ENCODE measurements at regions not wholly inside any gene's neighbourhood (a gene's known extent, or its start where the extent isn't known, plus 50 kb on each side); places are given as distances from the start of the nearest gene placed in this dataset.

DNA sequence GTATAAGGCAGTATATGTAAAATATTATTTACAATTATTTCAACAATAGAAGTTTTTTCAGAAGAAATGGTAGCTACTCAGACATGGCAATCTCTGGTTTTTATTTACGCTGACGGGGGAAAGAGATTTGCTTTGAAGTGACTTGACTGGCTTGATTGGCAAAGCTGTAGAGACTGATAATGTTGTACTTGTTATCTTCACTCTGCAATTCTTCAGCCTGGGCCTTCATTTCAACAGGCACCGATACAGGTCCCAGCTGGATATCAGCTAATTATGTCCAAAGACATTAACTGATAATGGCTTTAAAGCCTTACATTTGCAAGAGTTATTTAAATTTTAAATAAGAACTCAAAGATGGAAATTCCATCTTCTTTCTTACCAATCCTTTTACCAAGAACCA is 151.4 kb upstream of the HS3ST3A1 start:
- no peaks in the 10 kb centered on the region for H3K4me1 Mint-ChIP-seq (ENCODE audit: unreplicated experiment)
- no peak for DNase-seq (ENCODE audit: low spot score)

GRCh38 chr17:13753771-13754170 is 152.0 kb upstream of the HS3ST3A1 start:
- no peak for DNase-seq (ENCODE audit: low spot score)
- no peaks in the 10 kb centered on the region for H3K27me3 Mint-ChIP-seq (ENCODE audit: unreplicated experiment)
- H3K4me3 Mint-ChIP-seq (ENCODE audit: unreplicated experiment) = no peak overlapping the region
- TF ChIP-seq, protein P1, sequence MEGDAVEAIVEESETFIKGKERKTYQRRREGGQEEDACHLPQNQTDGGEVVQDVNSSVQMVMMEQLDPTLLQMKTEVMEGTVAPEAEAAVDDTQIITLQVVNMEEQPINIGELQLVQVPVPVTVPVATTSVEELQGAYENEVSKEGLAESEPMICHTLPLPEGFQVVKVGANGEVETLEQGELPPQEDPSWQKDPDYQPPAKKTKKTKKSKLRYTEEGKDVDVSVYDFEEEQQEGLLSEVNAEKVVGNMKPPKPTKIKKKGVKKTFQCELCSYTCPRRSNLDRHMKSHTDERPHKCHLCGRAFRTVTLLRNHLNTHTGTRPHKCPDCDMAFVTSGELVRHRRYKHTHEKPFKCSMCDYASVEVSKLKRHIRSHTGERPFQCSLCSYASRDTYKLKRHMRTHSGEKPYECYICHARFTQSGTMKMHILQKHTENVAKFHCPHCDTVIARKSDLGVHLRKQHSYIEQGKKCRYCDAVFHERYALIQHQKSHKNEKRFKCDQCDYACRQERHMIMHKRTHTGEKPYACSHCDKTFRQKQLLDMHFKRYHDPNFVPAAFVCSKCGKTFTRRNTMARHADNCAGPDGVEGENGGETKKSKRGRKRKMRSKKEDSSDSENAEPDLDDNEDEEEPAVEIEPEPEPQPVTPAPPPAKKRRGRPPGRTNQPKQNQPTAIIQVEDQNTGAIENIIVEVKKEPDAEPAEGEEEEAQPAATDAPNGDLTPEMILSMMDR (IDR thresholded peaks at IDR 0.05; ENCODE audit: unreplicated experiment) = no peak
- H3K4me1 Mint-ChIP-seq (ENCODE audit: unreplicated experiment) = no peaks in the 10 kb centered on the region
- H3K9me3 Mint-ChIP-seq (ENCODE audit: unreplicated experiment) = no peaks in the 10 kb centered on the region
- H3K27ac Mint-ChIP-seq (ENCODE audit: unreplicated experiment) = no peak overlapping the region
- no peaks in the 10 kb centered on the region for H3K36me3 Mint-ChIP-seq (ENCODE audit: low read depth, unreplicated experiment)

More for the DNA sequence above, 151.4 kb upstream of the HS3ST3A1 start:
- no peaks in the 10 kb centered on the region for H3K36me3 Mint-ChIP-seq (ENCODE audit: low read depth, unreplicated experiment)
- H3K27ac Mint-ChIP-seq (ENCODE audit: unreplicated experiment) = no peak overlapping the region
- no peaks in the 10 kb centered on the region for H3K9me3 Mint-ChIP-seq (ENCODE audit: unreplicated experiment)
- H3K4me3 Mint-ChIP-seq (ENCODE audit: unreplicated experiment) = no peak overlapping the region
- no peaks in the 10 kb centered on the region for H3K27me3 Mint-ChIP-seq (ENCODE audit: unreplicated experiment)
- TF ChIP-seq, protein P1 (IDR thresholded peaks at IDR 0.05; ENCODE audit: unreplicated experiment) = no peak

- Mint-ChIP-seq H3K4me1 (ENCODE audit: unreplicated experiment) (no peaks in the 10 kb centered on the region), H3K36me3 (ENCODE audit: low read depth, unreplicated experiment) (no peaks in the 10 kb centered on the region), H3K27me3 (ENCODE audit: unreplicated experiment) (no peaks in the 10 kb centered on the region), H3K9me3 (ENCODE audit: unreplicated experiment) (no peaks in the 10 kb centered on the region), H3K4me3 (ENCODE audit: unreplicated experiment) (no peak overlapping the region), H3K27ac (ENCODE audit: unreplicated experiment) (no peak overlapping the region)
- DNase-seq (ENCODE audit: low spot score) = no peak
- TF ChIP-seq, protein P1 (IDR thresholded peaks at IDR 0.05; ENCODE audit: unreplicated experiment) = no peak
Measured at GRCh38 chr17:13755851-13756250, 154.1 kb upstream of the HS3ST3A1 start.

GRCh38 chr17:13756763-13757162 is 155.0 kb upstream of the HS3ST3A1 start:
- DNase-seq (ENCODE audit: low spot score) = no peak
- H3K27ac Mint-ChIP-seq (ENCODE audit: unreplicated experiment) = no peak overlapping the region
- no peak overlapping the region for H3K4me3 Mint-ChIP-seq (ENCODE audit: unreplicated experiment)
- H3K36me3 Mint-ChIP-seq (ENCODE audit: low read depth, unreplicated experiment) = no peaks in the 10 kb centered on the region
- no peaks in the 10 kb centered on the region for H3K4me1 Mint-ChIP-seq (ENCODE audit: unreplicated experiment)
- H3K27me3 Mint-ChIP-seq (ENCODE audit: unreplicated experiment) = no peaks in the 10 kb centered on the region
- H3K9me3 Mint-ChIP-seq (ENCODE audit: unreplicated experiment) = no peaks in the 10 kb centered on the region
- TF ChIP-seq, protein P1 (IDR thresholded peaks at IDR 0.05; ENCODE audit: unreplicated experiment) = no peak

- no peak for DNase-seq (ENCODE audit: low spot score)
- TF ChIP-seq, protein P1 (IDR thresholded peaks at IDR 0.05; ENCODE audit: unreplicated experiment) = no peak
- no peaks in the 10 kb centered on the region for H3K9me3 Mint-ChIP-seq (ENCODE audit: unreplicated experiment)
- H3K27me3 Mint-ChIP-seq (ENCODE audit: unreplicated experiment) = no peaks in the 10 kb centered on the region
- no peaks in the 10 kb centered on the region for H3K4me1 Mint-ChIP-seq (ENCODE audit: unreplicated experiment)
- no peak overlapping the region for H3K27ac Mint-ChIP-seq (ENCODE audit: unreplicated experiment)
- H3K36me3 Mint-ChIP-seq (ENCODE audit: low read depth, unreplicated experiment) = no peaks in the 10 kb centered on the region
- H3K4me3 Mint-ChIP-seq (ENCODE audit: unreplicated experiment) = no peak overlapping the region
Measured at GRCh38 chr17:13757871-13758270, 156.1 kb upstream of the HS3ST3A1 start.
